Activated B cell treated with CpG ODN at 0.5 μM for 24 hours (primary cell): ENCODE measurements at regions not wholly inside any gene's neighbourhood (a gene's known extent, or its start where the extent isn't known, plus 50 kb on each side); places are given as distances from the start of the nearest gene placed in this dataset.

Experiments
- ATAC-seq: fragments of 200-7000 bp; cut with Tn5 transposase; one replicate; pipeline ENCODE4 v1.10.0; 2021; ENCODE audit warnings: low read depth, mild to moderate bottlenecking, moderate library complexity
- CTCF ChIA-PET: fragments of 350-600 bp; sonication (Branson Sonifier 250); formaldehyde crosslinking; loops from one replicate; lab custom pipeline; 2021; ENCODE audit warnings: antibody characterized with exemption; lab: Charles Lee
- POLR2A ChIA-PET: fragments of 350-600 bp; sonication (Branson Sonifier 250); formaldehyde crosslinking; loops from one replicate; lab custom pipeline; 2021; ENCODE audit warnings: antibody characterized with exemption; lab: Charles Lee
- DNase-seq: peaks from one replicate; pipeline ENCODE4 v3.0.0; 2022
- H3K27ac Mint-ChIP-seq: one replicate; pipeline ENCODE4 v1.8.0; 2020; ENCODE audit warnings: mixed read lengths
- H3K27me3 Mint-ChIP-seq: one replicate; pipeline ENCODE4 v1.8.0; 2021; ENCODE audit warnings: mixed read lengths
- H3K36me3 Mint-ChIP-seq: one replicate; pipeline ENCODE4 v1.8.0; 2021; ENCODE audit warnings: low read depth, mixed read lengths
- H3K4me1 Mint-ChIP-seq: one replicate; pipeline ENCODE4 v1.8.0; 2021; ENCODE audit warnings: mixed read lengths
- H3K4me3 Mint-ChIP-seq: one replicate; pipeline ENCODE4 v1.8.0; 2020; ENCODE audit warnings: mild to moderate bottlenecking, mixed read lengths
- H3K9me3 Mint-ChIP-seq: one replicate; pipeline ENCODE4 v1.8.0; 2020; ENCODE audit warnings: mixed read lengths
- intact Hi-C: fragments of 100-400 bp; cut with micrococcal nuclease; formaldehyde crosslinking; loops from one replicate; pipeline ENCODE4 v1.15.1; 2024
- TF ChIP-seq, protein P1 (sequence below): fragments of 200-600 bp; IDR thresholded peaks from one replicate; pipeline ENCODE4 v1.8.0; 2022; ENCODE audit warnings: antibody characterized with exemption, mild to moderate bottlenecking

DNA sequence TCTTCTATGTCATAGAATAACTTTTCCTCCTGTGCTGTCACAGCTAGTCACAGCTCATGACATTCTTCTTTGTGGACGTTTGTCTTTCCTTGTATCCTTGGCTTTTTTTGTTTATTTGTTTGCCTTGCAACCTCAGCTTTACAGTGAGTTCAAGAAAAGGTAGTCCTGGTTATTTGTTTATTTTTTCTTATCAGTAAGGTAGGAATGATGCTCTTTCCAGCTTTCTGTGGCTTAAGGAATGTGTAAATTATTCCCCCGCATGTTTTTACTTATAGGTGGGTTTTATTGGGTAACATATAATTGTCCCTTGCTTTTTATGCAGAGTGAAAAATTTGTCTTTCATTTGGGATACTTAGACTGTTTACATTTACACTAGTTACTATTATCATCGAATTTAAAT lies 1673.6 kb upstream of the FLRT2 start:
- no peak for ATAC-seq
- no peaks in the 10 kb centered on the region for H3K36me3 Mint-ChIP-seq
- peaks cover 5% of the 10 kb centered on the region for H3K9me3 Mint-ChIP-seq

DNA sequence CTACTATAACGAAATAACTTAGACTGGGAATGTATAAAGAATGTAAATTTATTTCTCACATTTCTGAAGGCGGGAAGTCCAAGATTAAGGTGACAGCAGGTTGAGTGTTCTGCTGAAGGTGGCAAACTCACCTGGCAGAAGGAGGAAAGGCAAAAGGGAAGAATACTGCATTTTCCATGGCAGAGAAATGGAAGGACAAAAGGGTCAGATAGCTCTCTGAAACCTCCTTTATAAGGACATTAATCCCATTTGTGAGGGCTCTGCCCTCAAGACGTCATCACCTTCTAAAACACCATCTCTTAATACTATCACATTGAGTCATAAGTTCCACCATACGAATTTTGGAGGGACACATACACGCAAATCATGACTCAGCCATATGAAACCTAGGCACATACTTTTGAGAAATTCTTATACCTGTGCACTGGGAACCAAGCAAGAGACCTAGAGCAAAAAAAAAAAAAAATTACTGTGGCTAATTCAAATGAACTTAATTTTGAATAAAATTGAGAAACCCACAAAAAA lies 1669.3 kb upstream of the FLRT2 start:
- ATAC-seq (no peak), DNase-seq (no peak)
- intact Hi-C loops = no loop called here
- CTCF ChIA-PET = no interaction called here
- POLR2A ChIA-PET = no interaction called here
- Mint-ChIP-seq H3K9me3 (peaks cover 5% of the 10 kb centered on the region), H3K36me3 (no peaks in the 10 kb centered on the region), H3K27ac (no peak overlapping the region), H3K4me1 (no peaks in the 10 kb centered on the region), H3K4me3 (no peak overlapping the region), H3K27me3 (no peaks in the 10 kb centered on the region)
- TF ChIP-seq, protein P1, sequence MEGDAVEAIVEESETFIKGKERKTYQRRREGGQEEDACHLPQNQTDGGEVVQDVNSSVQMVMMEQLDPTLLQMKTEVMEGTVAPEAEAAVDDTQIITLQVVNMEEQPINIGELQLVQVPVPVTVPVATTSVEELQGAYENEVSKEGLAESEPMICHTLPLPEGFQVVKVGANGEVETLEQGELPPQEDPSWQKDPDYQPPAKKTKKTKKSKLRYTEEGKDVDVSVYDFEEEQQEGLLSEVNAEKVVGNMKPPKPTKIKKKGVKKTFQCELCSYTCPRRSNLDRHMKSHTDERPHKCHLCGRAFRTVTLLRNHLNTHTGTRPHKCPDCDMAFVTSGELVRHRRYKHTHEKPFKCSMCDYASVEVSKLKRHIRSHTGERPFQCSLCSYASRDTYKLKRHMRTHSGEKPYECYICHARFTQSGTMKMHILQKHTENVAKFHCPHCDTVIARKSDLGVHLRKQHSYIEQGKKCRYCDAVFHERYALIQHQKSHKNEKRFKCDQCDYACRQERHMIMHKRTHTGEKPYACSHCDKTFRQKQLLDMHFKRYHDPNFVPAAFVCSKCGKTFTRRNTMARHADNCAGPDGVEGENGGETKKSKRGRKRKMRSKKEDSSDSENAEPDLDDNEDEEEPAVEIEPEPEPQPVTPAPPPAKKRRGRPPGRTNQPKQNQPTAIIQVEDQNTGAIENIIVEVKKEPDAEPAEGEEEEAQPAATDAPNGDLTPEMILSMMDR = no peak

More for the DNA sequence above, 1673.6 kb upstream of the FLRT2 start:
- intact Hi-C loops = no loop called here
- Mint-ChIP-seq H3K27ac (no peak overlapping the region), H3K4me3 (no peak overlapping the region), H3K4me1 (no peaks in the 10 kb centered on the region), H3K27me3 (no peaks in the 10 kb centered on the region)
- ChIA-PET CTCF (no interaction called here), POLR2A (no interaction called here)
- TF ChIP-seq, protein P1 = no peak
- no peak for DNase-seq

DNA sequence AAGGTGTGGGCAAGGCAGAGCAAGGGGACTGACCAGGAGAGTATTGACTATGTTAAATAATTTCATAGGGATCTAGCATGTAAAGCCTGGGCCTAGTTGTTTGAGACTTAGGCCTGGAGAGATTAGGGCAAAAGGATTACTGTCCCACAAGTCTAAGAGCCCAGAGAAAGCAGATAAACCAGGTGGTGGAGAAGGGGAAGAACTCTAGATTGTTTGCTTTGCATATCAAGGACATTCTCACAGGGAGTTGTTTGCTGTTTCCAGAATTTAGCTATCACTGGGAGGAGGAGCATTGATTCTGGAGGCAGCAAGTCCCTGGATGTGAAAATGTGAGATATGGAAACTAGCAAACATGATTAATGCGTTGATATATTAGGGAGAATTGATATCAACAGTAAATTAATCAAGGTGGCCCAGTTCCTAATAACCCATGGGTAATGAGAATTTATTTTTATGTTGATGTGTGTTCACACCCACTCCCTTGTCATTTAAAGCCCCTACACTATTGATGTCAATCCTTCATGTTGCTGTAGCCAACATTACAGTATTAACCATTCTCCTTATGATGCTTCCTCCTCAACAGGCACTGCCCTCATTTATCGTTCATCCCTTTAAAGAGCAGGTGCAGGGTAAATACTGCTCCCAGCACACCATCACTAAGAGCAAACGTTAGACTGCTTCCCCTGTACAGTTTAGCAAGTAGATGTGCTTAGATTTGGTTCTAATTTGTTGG lies 1666.7 kb upstream of the FLRT2 start:
- ATAC-seq (no peak), DNase-seq (no peak)
- no peaks in the 10 kb centered on the region for H3K4me1 Mint-ChIP-seq
- H3K4me3 Mint-ChIP-seq = no peak overlapping the region
- POLR2A ChIA-PET = no interaction called here
- H3K36me3 Mint-ChIP-seq = no peaks in the 10 kb centered on the region
- CTCF ChIA-PET = no interaction called here
- H3K27ac Mint-ChIP-seq = no peak overlapping the region
- TF ChIP-seq, protein P1 = no peak
- peaks cover 5% of the 10 kb centered on the region for H3K9me3 Mint-ChIP-seq
- H3K27me3 Mint-ChIP-seq = no peaks in the 10 kb centered on the region
- intact Hi-C loops = no loop called here

DNA sequence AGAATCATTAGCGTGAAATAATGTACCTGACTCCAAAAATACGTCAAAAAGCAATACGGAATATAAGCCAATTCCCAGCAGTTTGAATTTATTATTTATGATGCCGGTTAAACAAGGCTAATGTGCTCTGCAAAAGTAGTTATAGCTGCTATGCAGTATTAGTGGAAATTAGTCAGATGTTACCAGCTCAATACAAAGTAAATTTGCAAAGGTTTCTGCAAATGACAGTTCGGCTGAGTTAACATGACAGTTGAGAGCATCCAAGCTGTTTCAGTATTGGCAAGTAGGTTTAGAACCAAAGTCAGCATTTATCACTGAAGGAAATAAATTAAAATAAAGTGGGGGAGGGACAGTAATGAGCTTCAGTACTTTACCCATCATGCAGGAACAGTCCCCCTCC lies 1665.8 kb upstream of the FLRT2 start:
- H3K4me3 Mint-ChIP-seq = no peak overlapping the region
- ATAC-seq (no peak), DNase-seq (no peak)
- TF ChIP-seq, protein P1 = no peak
- no peaks in the 10 kb centered on the region for H3K36me3 Mint-ChIP-seq
- ChIA-PET POLR2A (no interaction called here), CTCF (no interaction called here)
- H3K27me3 Mint-ChIP-seq = no peaks in the 10 kb centered on the region
- no peak overlapping the region for H3K27ac Mint-ChIP-seq
- H3K4me1 Mint-ChIP-seq = no peaks in the 10 kb centered on the region
- intact Hi-C loops = no loop called here
- H3K9me3 Mint-ChIP-seq = peaks cover 1% of the 10 kb centered on the region

DNA sequence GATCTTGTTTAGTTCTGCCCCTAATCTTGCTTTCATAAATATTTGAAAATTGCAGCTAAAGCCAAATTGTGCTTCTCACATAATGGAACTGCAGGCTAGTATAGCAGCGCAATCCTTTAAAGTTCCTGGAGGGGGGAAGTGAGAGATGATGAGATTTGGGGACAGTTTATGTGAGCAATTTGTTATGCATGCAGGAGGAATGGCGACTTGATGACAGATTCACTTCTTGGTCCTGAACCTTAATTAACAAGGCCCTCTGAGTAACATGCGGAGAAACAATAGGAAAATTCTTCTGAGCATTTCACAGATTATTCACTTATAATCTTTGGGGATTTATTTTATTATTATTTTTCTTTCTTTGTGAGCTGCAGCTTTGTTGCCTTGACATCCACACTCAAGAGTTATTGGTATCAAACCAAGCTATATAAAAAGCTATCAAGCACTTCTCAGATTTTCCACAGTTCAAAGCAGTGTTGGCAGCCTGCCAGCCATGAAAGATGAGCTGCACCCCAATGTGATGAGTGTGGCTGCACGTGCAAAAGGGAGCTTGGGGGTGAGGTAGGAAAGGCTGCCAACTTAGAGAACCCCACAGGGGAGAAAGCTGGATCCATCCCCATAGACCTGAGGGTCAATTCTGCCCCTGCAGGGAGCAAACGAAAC lies 1662.2 kb upstream of the FLRT2 start:
- H3K27ac Mint-ChIP-seq = no peak overlapping the region

More for the DNA sequence above, 1662.2 kb upstream of the FLRT2 start:
- Mint-ChIP-seq H3K4me1 (no peaks in the 10 kb centered on the region), H3K4me3 (no peak overlapping the region), H3K27me3 (no peaks in the 10 kb centered on the region), H3K9me3 (peaks cover 1% of the 10 kb centered on the region), H3K36me3 (no peaks in the 10 kb centered on the region)
- TF ChIP-seq, protein P1 = no peak
- CTCF ChIA-PET = no interaction called here
- intact Hi-C loops = no loop called here
- POLR2A ChIA-PET = no interaction called here
- no peak for DNase-seq
- no peak for ATAC-seq
